ENCODE measurements at regions not wholly inside any gene's neighbourhood (a gene's known extent, or its start where the extent isn't known, plus 50 kb on each side); places are given as distances from the start of the nearest gene placed in this dataset.

DNA sequence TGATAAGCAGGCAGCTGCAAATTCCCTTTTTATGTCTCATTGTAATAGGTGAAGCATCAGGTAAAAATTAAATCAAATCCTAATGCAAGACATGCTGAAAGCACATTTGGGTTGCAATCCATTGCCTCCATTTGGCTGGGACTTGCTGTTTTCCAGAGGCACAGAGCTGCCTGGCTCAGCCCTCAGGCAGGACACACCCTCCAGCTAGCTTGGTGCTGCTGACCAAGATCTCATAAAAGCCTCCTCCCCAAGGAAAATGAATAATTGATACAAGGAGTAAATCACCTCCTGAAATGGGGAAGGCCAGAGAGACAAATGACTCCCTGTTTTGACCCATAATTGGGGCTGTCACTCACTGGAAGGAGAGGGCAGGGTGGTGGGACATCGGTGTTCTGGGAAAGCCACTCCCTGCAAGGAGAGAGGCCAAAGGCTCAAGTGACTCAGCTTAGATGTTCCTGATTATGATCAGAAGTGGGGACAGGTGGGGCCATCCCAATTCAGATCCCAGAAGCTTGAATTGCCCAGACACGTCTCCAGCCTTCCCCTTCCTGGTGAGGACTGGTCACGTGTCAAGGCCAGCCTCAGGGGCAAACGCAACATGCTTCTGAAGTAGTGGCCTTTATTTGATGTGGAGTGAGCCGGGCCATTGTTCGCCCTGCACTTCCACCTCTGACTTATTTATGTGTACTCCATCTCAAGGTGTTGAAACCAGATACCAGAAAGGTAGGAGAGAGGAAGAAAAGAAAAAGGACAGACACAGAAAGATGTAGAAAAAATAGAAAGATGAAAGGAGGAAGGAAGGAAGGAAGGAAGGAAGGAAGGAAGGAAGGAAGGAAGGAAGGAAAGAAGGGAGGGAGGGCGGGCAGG, 773.7 kb downstream of the BCL11B start:
- TF ChIP-seq, protein P1, sequence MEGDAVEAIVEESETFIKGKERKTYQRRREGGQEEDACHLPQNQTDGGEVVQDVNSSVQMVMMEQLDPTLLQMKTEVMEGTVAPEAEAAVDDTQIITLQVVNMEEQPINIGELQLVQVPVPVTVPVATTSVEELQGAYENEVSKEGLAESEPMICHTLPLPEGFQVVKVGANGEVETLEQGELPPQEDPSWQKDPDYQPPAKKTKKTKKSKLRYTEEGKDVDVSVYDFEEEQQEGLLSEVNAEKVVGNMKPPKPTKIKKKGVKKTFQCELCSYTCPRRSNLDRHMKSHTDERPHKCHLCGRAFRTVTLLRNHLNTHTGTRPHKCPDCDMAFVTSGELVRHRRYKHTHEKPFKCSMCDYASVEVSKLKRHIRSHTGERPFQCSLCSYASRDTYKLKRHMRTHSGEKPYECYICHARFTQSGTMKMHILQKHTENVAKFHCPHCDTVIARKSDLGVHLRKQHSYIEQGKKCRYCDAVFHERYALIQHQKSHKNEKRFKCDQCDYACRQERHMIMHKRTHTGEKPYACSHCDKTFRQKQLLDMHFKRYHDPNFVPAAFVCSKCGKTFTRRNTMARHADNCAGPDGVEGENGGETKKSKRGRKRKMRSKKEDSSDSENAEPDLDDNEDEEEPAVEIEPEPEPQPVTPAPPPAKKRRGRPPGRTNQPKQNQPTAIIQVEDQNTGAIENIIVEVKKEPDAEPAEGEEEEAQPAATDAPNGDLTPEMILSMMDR (conservative IDR thresholded peaks at IDR 0.05 in 1 of 2, IDR thresholded peaks at IDR 0.05 in 1 of 2; ENCODE audit: extremely low read depth in 1 of 2, insufficient read depth in 1 of 2, low read depth in 1 of 2, low read length in 2 of 2) = no peak
- no peak for TF ChIP-seq EZH2 (IDR thresholded peaks at IDR 0.05; ENCODE audit: borderline replicate concordance, low read length)

Data from mammary epithelial cell (primary cell).